ENCODE measurements at regions not wholly inside any gene's neighbourhood (a gene's known extent, or its start where the extent isn't known, plus 50 kb on each side); places are given as distances from the start of the nearest gene placed in this dataset.

- no peaks in the 10 kb centered on the region for H3K36me3 ChIP-seq (ENCODE audit: control insufficient read depth, insufficient read depth, low read length)
- H3K27me3 ChIP-seq (ENCODE audit: control insufficient read depth, insufficient read depth, low read length): no peaks in the 10 kb centered on the region
- POLR2A ChIA-PET: no interaction called here
- no peak overlapping the region for H3K4me3 ChIP-seq (ENCODE audit: low read depth, low read length)
- no peak for TF ChIP-seq CTCF (IDR thresholded peaks at IDR 0.05; ENCODE audit: insufficient read depth, low read depth, low read length)
- CTCF ChIA-PET: no interaction called here
- DNase-seq (ENCODE audit: low read depth): no peak
Observed at GRCh38 chr1:48084826-48085225, 87.6 kb upstream of the TRABD2B start.

- ChIA-PET POLR2A (no interaction called here), CTCF (interaction anchor here (0.6 kb wide), 1 partner anchor 782 kb away, joined by 5 read pairs; no protein-coding TSS in a partner anchor)
- Histone ChIP-seq H3K27me3 (ENCODE audit: control insufficient read depth, insufficient read depth, low read length) (no peaks in the 10 kb centered on the region), H3K4me3 (ENCODE audit: low read depth, low read length) (no peak overlapping the region), H3K36me3 (ENCODE audit: control insufficient read depth, insufficient read depth, low read length) (no peaks in the 10 kb centered on the region)
- TF ChIP-seq CTCF (IDR thresholded peaks at IDR 0.05; ENCODE audit: insufficient read depth, low read depth, low read length): no peak
- DNase-seq (ENCODE audit: low read depth): no peak
Observed at GRCh38 chr1:48082271-48082962, 85.2 kb upstream of the TRABD2B start.

GRCh38 chr1:48080331-48081255 lies 83.4 kb upstream of the TRABD2B start:
- no peaks in the 10 kb centered on the region for H3K36me3 ChIP-seq (ENCODE audit: control insufficient read depth, insufficient read depth, low read length)
- CTCF ChIA-PET: interaction anchor here (1.3 to 1.6 kb wide), 3 partner anchors 13 to 29 kb away, joined by 3 to 4 read pairs (median 3); no protein-coding TSS in a partner anchor
- TF ChIP-seq CTCF (IDR thresholded peaks at IDR 0.05; ENCODE audit: insufficient read depth, low read depth, low read length): no peak
- H3K4me3 ChIP-seq (ENCODE audit: low read depth, low read length): no peak overlapping the region
- POLR2A ChIA-PET: interaction anchor here (0.6 kb wide), 1 partner anchor 425 kb away, joined by 3 read pairs; no protein-coding TSS in a partner anchor
- no peaks in the 10 kb centered on the region for H3K27me3 ChIP-seq (ENCODE audit: control insufficient read depth, insufficient read depth, low read length)
- DNase-seq (ENCODE audit: low read depth): no peak

- no peaks in the 10 kb centered on the region for H3K27me3 ChIP-seq (ENCODE audit: control insufficient read depth, insufficient read depth, low read length)
- H3K4me3 ChIP-seq (ENCODE audit: low read depth, low read length): no peak overlapping the region
- no peak for TF ChIP-seq CTCF (IDR thresholded peaks at IDR 0.05; ENCODE audit: insufficient read depth, low read depth, low read length)
- DNase-seq (ENCODE audit: low read depth): no peak
- ChIA-PET POLR2A (no interaction called here), CTCF (no interaction called here)
- no peaks in the 10 kb centered on the region for H3K36me3 ChIP-seq (ENCODE audit: control insufficient read depth, insufficient read depth, low read length)
Observed at GRCh38 chr1:48079096-48079495, 81.9 kb upstream of the TRABD2B start.

- CTCF ChIA-PET: no interaction called here
Observed at GRCh38 chr1:48077795-48078222, 80.6 kb upstream of the TRABD2B start.

More at GRCh38 chr1:48077795-48078222, 80.6 kb upstream of the TRABD2B start:
- POLR2A ChIA-PET: no interaction called here
- no peak for TF ChIP-seq CTCF (IDR thresholded peaks at IDR 0.05; ENCODE audit: insufficient read depth, low read depth, low read length)
- no peaks in the 10 kb centered on the region for H3K27me3 ChIP-seq (ENCODE audit: control insufficient read depth, insufficient read depth, low read length)
- no peak overlapping the region for H3K4me3 ChIP-seq (ENCODE audit: low read depth, low read length)
- no peak for DNase-seq (ENCODE audit: low read depth)
- no peaks in the 10 kb centered on the region for H3K36me3 ChIP-seq (ENCODE audit: control insufficient read depth, insufficient read depth, low read length)
